ENCODE measurements at regions not wholly inside any gene's neighbourhood (a gene's known extent, or its start where the extent isn't known, plus 50 kb on each side); places are given as distances from the start of the nearest gene placed in this dataset.

DNA sequence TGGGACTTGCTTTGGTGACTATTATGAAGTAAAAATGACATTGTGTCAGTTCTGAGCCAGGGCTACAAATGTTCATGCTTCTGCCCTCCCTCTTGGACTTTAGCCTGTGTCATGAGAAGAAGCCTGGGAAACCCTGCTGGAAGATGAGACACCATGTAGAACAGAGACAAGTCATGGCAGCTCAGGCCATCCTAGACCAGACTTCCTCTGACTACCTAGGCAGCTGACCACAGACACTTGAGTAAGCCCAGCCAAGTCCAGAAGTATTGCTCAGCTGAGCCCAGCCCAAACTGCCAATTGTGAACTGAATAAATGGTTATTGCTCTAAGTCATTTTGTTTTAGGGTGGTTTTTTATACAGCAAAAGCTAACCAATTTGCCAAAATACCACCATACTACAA lies 467.6 kb upstream of the CNKSR2 start:
- TF ChIP-seq CTCF (IDR thresholded peaks at IDR 0.05; ENCODE audit: insufficient read depth, low read depth, low read length), result no peak
- no peak for TF ChIP-seq EZH2 (IDR thresholded peaks at IDR 0.05; ENCODE audit: insufficient read depth, low read length)

Data from astrocyte (in vitro differentiated cells and primary cell).